CD1c-positive myeloid dendritic cell (primary cell): ENCODE measurements at regions not wholly inside any gene's neighbourhood (a gene's known extent, or its start where the extent isn't known, plus 50 kb on each side); places are given as distances from the start of the nearest gene placed in this dataset.
"Not testable (repeated sequence)": the region's sequence is repeated elsewhere in the genome, so short reads cannot be mapped to it uniquely, and the experiment has no call there.

ENCODE experiments used
- DNase-seq: peaks from one replicate; pipeline ENCODE4 v3.0.0-alpha.2; 2016; ENCODE audit errors: extremely low spot score

DNA sequence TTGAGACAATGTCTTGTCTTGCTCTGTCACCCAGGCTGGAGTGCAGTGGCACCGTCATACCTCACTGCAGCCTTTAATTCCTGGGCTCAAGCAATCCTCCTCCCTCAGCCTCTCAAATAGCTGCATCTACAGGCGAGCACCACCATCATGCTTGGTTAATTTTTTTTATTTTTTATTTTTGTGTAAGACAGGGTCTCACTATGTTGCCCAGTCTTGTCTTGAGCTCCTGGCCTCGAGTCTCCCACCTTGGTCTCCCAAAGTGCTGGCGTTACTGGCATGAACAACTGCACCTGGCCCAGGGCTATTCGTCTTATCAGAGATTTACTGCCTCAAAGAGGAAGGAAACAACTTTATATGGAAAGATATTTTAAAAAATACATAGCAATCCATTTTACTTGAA, 102.8 kb upstream of the NUPR2 start:
- DNase-seq: no peak

DNA sequence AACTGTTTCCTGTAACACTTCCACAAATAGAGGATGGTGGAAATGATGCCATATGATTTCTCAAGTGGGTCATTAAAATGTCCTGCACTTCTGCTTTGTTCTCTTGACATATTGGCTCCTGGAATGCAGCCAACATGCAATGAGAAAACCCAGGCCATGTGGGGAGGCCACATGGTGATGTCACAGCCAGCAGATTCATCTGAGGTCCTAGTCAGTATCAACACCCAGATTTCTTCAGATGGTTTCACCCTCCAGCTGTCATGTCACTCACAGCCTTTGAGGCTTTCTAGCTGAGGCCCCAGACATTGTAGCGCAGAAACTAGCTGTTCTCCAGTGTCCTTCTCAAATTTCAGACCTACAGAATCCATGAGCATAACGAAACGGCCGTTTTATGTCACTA, 102.3 kb upstream of the NUPR2 start:
- DNase-seq: no peak

DNA sequence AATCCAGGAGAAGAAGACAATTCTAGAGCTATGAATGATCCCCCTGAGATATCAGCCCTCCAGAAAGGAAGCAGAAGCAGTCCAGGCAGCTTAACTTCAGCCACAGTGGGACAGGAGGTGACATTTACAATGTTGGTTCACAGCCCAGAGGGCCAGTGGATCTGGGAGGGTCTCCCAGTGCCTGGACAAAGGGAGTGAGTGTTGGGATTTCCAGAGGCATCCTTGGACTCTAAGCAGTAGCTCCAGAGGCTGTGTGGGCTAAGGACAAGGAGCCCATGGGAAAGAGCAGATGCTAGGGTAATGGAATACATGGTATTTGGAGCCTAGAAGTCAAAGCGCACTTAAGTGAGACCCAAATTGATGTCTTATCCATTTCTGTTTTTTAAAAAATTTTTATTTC, 97.4 kb upstream of the NUPR2 start:
- no peak for DNase-seq

DNA sequence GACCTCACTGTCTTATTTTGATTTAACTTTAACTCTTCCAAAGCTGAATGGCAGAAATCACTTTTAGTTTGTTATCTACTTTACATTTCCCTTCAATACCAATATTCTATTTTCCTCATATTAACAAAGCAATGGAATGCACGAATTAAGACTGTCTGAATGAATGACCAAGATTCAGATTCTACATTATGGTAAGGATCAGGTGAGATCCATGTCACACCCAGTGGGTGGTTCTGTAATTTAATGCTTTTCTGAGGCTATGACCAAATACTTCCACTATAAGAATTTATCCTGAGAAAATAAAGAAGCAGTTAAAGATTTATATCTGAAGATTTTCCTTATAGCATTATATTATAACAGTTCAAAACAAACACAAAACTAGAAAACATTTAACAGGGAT, 90.2 kb upstream of the NUPR2 start:
- no peak for DNase-seq

DNA sequence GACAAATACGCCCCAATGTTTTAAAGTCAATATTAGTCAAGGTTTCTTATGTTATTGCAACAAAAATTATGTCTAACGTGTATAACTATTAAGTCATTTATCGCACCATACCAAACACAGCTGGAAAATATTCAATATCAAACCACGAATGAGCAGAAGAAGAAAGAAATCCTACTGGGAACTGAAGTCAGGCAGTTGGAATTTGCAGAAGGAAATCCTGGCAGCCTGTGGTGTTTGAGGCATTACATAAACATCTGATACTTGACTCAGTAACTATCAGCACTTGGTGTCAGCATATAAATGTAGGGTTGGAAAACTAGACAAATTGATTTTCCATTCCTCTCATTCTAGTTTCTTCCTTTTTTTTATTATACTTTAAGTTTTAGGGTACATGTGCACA, 83.4 kb upstream of the NUPR2 start:
- no peak for DNase-seq

DNA sequence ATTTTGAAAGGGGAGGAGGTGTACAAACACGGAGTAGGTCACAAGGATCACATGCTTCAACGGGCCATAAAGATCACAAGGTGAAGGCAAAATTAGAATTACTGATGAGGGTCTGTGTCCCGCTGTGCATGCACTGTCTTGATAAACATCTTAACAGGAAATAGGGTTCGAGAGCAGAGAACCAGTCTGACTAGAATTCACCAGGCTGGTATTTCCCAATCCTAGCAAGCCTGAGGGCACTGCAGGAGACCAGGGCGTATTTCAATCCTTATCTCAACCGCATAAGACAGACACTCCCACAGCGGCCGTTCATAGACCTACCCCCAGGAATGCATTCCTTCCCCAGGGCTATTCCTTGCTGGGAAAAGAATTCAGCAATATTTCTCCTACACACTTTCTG, 80.0 kb upstream of the NUPR2 start:
- DNase-seq: not testable (repeated sequence)

DNA sequence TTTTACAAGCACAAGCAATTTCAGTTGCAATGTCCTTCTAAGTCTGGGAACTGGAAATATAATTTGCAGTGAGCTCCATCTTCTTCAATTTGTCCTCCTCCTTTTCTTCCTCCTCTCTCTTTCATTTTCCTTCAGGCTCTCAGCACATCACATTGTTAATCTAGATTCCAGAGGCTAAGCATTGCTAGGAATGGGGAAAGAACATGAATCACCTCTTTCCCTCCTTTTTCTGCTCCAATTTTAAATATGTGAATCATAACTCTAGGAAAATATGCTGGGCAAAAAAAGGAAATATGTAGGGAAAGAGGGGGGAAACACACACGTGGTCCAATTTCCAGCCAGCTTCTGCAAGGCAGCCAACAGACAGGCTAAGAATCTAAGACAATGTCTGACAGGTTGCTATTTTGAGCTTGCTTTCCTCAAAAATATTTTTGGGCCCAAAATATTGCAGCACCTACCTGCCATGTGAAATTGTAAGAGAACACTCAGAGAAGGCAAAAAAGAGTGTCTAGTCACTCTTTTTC, 72.7 kb upstream of the NUPR2 start:
- DNase-seq: no peak

DNA sequence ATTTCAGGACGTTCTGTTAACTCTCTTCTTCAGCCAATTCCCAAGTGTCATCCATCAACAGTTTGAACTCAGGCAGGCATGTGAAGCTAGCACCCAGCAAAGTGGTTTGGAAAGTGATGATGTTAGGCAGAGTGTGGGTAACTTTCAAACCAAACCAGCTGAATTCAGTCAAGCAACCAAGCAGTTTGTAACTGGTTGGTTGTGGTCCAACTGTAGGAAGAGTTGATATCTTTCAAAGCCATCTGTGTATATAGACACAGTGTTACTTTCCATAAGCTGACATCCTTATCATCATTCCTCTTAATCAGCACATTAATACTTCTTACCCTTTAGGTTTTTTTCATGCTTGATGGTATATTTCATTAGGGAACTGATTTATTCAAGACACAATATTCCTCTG, 72.2 kb upstream of the NUPR2 start:
- DNase-seq: no peak

DNA sequence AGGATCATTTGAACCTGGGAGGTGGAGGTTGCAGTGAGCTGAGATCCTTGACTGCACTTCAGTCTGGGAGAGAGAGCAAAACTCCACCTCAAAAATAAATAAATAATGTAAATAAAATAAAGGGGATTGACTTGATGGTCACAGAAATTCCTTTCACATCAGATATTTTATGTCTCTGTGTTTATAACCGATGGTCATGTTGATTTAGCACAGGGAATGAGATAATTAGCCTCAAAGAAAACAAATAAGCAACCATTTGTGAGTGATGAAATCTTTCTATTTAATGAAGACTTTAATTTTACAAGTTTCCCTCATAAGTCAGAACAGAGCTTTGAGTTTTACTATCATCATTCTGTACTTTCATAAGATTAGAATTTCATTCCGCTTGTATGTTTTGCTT, 64.8 kb upstream of the NUPR2 start:
- no peak for DNase-seq

DNA sequence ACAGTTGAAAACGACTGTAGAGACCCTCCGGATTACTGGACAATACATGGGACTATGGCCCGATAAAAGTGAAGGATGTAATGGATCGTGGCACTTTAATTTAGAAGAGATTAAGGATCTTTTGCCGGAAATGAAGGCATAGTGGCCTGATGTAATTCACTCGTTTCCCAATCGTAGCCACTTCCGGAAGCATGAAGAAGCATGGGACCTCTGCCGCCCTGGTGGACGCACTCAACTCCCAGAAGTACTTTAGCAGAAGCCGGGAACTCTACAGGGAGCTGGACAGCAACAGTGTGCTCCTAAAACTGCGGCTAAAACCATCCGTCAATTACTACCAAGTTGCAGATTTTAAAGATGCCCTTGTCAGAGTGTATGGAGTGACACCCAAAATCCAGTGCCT, 59.6 kb upstream of the NUPR2 start:
- no peak for DNase-seq

DNA sequence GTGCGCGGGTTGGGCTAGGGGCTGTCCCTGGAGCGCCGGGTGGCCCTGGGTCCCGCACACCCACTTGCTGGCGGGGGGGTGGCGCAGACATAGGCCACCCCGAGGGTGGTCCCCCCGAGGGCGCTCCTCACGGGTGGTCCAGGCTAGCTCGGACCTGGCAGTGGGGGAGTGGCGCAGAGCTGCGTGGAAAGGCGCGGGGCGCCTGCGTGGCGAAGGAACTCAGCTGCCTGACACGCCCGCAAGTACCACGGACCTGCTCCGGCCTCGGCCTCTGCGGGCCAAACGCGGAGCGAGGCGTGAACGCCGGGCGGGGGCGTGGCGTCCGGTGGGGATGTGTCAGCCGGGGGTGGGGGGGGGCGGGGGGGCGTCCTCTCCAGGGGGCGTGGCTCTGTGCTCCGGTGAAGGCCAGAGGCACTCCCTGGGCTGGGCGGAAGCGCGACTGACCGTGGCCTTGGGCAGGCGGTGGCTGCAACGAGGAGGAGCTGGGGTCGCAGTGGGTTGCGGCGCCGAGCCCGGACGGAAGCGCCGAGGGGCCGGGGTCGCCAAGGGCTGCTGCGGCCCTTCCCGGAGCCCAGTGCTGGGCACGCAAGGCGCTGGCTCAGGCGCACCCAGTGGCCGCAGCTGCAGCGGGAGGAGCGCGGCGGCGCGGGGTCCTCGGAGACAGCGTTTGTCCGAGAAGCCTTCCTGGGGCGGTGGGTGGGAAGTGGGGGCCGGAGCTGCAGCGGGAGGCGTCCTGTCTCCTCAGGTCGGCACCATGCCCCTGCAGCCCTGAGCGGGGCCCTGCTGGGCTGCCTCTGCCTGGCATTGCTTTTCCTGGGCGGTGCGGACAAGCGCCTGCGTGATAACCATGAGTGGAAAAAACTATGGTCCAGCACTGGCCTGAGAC, 58.9 kb upstream of the NUPR2 start:
- no peak for DNase-seq

DNA sequence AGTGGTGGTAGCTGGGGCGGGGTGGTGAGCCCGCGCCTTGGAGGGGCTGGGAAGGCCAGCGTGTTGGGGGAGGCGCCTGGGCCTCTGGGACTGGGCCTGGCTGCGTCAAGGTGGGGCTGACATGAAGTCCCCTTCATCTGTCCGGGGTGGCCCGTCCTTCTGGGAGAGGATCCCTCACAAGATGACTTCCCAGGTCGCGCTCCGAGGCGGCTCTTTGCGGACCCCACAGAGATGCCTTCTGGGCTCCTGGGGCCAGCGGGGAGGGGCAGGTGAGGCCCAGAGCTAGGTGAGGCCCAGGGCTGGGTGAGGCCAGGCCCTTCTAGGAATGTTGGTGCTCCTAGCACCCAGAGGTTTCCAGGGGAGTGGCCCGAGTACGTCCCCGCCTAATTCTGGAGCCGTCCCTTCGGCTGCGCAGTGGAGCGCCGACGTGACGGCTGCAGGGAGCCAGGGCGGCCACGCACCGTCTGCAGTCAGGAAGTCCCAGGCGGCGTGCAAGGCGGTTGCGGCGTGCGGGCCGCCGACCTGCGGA, 58.2 kb upstream of the NUPR2 start:
- DNase-seq: no peak
